Urothelium cell line (cell line): ENCODE measurements at regions not wholly inside any gene's neighbourhood (a gene's known extent, or its start where the extent isn't known, plus 50 kb on each side); places are given as distances from the start of the nearest gene placed in this dataset.

Experiments
- DNase-seq: peaks from one replicate; pipeline ENCODE4 v3.0.0; 2011; ENCODE audit warnings: low spot score, mixed read lengths
- FAIRE-seq: peaks from 2 replicates; lab custom pipeline; 2011; peaks lifted over from hg19 to GRCh38; lab: Jason Lieb, UNC

DNA sequence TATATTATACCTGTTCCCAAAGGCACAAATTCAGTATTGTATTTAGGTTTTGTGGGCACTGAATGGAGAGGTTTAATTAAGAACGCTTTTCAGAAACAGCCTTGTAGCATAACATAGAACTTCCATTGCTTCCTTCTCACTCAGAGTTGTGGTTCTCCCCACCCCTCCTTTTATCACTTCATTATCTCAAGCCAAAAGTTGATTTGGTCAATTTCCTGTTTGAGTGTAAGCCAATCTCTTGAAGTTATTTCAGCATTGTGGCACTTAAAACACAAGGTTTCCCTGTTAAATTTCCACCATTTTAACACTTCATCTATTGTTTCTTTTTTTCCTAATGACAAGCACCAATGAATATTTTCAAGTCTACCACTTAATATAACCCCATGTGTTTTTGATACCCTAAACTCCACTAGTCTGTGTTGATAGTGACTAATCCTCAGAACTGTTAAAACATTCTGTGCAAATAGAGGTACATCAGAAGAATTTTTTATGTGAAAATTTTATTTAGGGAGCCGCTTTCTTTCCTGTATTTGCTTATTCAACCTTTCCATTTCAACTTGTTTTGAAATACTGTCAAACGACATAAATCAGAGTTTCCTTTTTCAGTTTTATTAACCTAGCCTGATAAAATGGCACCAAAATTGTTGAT is 340.1 kb downstream of the BCAT1 start:
- DNase-seq (no peak), FAIRE-seq (no peak)

DNA sequence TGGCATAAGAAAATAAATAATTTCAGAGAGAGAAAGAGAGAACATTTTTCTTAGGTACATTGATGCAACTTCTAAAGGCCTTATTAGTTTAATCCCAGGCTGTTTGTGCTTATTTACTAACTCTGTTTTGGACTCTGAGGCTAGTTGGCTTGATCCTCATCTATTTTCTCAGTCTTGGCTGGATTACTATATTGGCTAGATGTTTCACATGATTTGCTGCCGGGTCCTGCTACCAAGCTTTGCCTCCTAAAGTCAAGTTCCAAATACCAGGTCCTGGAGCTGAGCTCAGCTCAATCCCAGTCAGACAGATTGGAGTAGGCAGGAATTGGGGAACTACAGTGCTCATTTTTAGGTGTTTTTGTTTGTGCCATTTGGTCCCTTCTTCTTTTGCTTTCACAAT is 340.8 kb downstream of the BCAT1 start:
- no peak for DNase-seq
- FAIRE-seq, result no peak

DNA sequence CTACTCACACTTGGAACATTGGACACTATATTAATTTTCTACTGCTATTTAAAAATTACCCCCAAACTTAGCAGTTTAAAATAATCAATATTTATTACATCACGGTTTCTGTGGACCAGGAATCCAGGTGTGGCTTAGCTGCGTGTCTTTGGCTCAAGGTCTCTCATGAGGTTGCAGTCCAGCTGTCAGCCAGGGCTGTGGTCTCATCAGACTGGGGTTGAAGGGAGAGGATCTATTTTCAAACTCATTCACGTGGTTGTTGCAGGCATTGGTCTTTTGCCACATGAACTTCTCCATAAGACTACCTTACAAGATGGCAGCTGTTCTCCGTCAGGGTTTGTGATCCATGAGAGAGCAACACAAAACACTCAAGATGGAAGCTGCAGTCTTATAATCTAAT is 343.0 kb downstream of the BCAT1 start:
- DNase-seq (no peak), FAIRE-seq (no peak)

DNA sequence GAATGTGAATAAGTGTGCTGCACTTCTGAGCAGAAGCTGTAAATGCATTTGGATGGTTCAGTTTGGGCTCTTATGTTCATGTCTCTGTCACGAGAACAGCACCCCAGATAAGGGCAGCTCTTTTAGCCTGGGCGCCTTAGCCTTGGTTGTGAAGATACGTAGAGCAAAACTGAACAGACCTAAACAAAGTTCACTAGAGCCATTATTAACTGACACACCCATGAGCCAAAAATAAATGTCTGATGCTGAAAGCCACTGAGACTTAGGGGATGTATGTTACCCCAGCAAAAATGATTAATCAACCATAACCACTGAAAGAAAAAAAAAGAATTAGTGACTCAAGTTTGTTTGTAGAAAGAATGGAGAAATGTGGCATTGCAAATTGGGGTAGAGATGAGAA is 343.4 kb downstream of the BCAT1 start:
- DNase-seq (no peak), FAIRE-seq (no peak)

DNA sequence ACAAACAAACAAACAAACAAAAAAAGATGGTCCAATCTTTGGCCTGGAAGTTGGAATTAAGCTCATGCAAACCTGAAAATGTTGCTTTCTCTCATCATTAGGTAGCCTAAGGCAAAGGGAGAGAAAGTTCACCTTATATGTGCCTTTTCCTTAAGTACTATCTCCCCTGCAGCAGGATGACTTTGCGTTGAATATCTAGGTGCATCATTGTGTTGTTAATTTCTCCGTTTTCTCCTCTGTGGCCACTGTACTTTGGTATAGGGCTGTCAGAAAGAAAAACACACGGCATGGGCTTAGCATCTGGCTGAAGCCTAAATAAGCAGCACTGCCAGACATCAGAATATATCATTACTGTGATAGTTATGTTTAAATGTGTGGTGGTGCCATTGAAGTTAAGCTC is 345.5 kb downstream of the BCAT1 start:
- FAIRE-seq (no peak), DNase-seq (no peak)

DNA sequence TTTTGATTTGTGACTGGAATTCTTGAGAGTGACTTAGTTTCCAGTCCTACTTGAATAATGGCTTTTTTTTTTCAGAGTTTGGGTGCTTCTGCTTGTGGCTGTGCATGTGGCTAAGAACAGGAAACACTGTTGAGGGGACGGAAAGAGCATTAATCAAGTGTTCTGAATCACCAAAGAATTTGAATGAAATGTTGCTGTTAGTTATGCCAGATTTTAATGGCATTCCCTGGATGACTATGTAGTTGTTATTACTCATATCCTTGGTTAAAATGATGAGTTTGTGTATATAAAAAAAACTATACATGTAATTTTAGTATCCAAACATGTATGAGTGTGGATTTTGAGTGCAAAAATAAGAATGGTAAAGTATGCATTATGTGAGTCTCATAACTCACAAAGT is 347.9 kb downstream of the BCAT1 start:
- FAIRE-seq (no peak), DNase-seq (peak; percentile 49)

DNA sequence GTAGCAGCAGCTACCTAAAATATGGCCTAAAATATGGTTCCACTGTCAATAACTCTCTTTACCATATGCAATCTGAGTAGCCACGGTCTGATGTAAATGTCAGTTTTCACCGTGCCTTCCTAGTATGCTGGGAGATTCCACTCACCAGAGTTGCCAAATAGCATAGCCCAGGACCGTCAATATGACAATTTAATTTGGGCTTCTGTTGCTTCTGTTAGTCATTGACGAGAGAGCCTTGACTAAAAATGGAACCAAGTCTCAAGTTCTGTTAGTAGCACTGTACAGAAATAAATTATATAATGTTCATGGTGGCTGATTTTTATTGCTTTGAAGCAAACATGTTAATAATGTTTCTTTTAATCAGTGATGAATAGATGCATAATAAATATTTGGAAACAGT is 348.4 kb downstream of the BCAT1 start:
- DNase-seq (no peak), FAIRE-seq (no peak)

DNA sequence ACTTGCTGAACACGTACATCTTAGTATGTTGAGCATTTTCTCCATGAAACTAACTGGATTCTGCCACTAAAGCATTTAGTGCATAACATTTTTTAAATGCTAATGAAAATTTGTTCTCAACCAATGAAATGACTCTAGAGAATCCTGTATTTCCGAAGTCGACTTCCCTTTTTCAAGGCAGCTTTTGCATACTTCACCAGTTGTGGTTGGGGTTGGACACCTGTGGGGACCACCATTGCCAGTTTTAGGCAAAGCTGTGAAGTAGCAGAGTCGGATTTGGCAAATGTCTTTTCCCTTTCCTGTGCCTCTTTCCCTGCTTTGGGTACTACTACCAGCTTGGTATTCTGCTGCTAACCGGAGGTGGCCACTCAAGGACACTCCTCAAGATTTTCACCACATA is 349.2 kb downstream of the BCAT1 start:
- no peak for FAIRE-seq
- no peak for DNase-seq

DNA sequence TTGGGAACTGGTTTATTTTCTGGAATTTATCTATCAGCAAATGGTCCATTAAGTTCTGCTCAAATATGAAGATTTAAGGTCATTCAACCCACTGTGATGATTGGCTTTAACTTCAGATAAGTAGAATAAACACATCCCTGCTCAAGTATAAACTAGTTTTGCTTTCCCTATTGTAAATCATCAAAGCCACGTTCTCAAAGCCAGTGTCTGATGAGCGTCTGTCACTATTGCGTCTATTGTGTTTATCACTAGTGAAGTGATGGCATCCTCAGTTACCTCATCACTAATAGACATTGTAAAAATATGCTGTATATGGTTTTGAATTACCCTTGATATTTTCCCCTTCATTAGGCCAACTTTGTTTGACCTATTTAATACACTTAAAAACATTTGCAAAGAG is 351.3 kb downstream of the BCAT1 start:
- DNase-seq (no peak), FAIRE-seq (no peak)

DNA sequence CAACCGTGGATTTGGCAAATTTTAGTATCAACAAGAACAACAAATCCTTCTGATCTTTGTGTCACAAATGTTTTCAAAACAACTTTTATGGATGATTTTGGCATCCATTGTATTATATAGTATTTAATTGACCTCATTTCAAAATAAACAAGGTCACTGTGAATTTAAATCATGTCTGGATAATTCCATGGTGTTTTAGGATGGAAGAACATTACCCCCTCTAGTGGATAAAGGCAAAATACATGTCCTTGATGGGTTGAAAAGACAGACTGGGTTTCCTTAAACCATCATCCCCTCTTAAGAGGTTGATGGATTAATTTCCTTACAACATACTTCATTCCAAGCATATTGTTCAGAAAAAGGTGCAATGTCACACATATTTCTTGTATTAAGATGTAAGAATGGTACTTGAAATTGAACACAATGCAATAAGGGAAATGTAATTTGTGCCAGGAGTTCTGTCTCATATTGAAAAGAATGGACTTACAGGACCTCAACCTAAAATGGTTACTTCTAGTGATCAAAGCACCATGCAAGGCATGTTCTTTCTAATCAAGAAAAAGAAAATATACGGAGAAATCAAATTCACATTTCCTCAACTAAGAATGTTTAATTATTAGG is 352.0 kb downstream of the BCAT1 start:
- FAIRE-seq (peak; percentile 56), DNase-seq (peak; percentile 30)

DNA sequence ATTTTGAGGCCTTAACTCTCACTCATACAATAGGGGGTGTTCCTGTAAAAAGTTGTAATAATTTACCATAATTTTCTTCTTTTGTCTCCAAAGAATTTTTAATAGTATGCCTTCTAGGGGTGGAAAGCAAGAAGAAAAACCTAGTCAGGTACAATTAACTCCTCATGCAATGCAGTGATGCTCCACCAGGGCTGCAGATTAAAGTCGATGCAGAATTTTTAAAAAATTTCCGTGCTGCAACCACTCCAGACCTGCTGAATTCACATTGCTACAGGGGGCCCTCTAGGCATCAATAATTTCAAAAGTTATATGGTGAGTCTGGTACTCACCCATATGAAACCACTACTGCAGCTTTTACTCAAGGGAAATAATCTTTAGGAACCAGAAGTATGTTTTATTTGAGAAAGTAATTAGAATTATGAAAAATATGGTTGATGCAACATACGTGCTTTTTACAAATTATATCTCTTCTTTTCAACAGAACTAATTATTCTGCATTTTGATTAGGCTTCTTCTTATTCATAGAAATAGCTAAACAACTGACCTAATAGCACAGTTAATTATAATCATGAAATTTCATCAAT is 353.2 kb downstream of the BCAT1 start:
- DNase-seq (peak; percentile 34), FAIRE-seq (no peak)

DNA sequence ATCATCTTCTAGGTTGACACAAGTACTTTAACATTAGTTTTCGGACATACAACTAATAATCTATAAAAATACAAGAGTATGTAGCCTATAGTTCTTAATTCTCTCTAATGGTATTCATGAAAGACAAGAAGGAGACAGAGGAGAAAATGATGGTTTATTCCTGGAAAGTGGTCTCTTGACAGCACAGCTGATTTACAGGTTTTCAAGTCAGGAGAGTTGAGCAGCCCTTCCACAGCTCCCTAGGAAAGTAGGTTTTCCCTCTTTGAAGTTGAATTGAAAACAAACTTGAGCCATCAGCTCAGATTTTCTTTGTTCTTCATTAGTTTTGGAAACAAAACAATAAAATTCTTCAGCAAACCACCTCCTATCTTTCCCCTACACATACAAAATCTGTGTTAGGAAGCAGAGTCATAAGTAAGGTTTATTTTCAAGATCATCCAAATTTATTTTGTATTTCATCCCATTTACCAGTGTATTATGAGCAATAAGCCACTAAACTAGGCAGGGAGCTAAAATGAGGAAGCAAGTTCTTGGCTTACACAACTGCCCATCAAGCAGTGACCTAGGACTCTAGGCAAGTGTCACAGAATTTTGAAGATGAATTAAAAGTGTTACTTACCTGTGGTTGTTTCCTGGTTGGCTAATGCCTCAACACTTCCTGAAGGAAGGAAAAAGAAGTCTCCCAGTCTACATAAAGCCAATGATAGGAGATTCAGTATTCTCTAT is 357.0 kb downstream of the BCAT1 start:
- no peak for DNase-seq
- FAIRE-seq, result no peak

DNA sequence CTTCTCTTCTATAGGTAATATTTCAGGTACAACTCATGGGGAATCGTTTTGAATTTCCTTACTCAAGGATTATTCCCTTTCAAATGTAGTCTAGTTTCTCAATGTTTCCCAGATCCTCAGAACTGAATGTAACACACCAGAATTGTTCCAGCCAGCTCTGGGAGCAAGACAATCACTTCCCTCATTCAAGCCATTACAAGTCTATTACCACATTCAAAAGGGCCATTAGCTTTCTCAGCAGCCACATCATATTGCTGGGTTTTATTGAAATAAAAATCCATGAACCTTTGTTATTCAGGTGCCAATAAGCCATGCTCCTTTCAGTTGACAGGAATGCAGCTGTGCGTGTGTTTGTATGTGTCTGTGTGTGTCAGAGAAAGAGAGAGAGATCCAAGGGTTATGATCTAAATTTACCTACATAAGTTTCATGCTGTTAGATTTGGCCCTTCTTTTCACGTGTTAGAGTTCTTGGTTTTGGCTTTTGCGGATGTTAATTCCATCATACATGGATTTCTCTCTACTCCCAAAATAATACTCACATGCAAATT is 357.7 kb downstream of the BCAT1 start:
- FAIRE-seq, result no peak
- DNase-seq, result no peak

DNA sequence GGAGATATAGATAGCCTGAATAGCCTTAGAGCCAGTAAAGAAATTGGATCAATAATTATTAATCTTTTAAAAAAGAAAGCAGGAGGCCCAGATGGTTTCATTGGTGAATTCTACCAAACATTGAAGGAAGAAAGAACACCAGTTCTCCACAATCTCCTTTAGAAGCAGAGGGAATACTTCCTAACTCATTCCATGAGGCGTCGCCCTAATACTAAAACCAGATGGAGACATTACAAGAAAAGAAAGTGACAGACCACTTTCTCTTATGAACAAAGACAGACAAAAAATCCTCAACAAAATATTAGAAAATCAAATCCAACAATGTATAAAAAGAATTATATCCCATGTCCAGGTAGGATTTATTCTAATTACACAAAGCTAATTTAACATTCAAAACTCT is 362.6 kb downstream of the BCAT1 start:
- FAIRE-seq, result no peak
- no peak for DNase-seq

DNA sequence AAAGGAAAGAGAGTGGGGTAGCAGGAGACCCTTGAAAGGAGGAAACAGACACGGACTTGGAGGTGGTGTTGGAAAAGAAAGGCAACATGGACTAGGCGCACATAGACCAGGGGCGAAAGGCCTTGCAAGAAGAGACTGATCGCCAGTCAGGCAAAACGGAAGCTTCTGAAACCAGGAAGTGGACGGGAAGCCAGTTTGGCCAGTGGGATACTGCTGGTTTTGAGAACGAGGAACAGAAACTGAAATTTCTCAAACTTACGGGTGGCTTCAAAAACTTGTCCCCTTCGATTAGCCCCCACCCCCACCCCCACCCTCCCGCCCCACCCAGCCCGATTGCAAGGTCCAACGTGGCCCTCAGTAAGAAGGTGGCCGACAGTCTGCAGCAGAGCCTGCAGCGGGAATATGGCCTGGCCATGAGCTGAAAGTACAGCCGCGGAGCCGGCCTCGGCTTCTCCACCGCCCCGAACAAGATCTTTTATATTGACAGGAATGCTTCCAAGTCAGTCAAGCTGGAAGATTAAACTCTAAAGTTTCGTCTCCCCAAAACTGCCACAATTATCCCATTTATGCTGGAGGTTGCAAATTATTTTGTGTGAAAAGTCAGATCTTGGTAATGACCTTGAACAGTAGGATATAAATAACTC is 364.7 kb downstream of the BCAT1 start:
- no peak for FAIRE-seq

DNA sequence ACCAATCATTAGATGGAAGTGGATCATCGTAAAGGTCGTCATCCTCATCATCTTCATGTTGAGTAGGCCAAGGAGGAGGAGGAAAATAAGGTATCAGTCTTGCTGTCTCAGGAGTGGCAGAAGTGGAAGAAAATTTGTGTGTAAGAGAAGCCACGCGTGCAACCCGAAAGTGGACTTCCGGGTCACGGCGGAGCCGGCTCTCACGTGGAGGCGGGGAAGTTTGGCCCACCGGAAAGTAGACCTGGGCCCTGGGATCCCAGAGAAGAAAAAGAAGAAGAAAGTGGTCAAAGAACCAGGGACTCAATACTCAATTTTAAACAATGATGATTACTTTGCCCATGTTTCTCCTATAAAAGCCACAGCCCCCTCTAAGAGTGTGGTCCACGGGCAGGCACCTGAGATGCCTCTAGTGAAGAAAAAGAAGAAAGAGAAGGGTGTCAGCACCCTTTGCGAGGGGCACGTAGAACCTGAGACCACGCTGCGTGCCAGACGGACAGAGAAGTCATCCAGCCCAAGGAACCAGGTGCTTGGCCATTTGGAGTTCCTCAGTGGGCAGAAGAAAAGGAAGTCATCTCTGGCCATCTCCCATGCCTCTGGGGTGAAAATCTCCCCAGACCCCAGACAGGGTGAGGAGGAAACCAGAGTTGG is 365.8 kb downstream of the BCAT1 start:
- FAIRE-seq, result no peak
- DNase-seq, result no peak

More for the DNA sequence above, 364.7 kb downstream of the BCAT1 start:
- no peak for DNase-seq

DNA sequence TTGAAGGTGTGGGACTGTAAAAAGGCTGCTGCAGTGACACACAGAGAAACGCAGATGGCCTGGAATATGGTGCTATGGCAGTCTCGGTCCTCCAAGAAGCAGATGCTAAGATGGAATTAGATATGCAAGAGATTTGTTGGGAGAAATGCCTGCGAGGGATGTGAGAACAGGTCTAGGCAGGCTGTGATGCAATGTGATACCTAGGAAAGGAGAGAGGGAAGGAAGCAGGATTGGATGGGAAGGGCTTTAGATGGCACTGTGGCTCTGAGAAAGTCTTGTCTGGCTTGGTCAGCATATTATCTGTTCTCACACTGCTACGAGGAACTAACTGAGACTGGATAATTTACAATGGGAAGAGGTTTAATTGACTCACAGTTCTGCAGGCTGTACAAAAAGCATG is 374.4 kb downstream of the BCAT1 start:
- no peak for DNase-seq
- no peak for FAIRE-seq

DNA sequence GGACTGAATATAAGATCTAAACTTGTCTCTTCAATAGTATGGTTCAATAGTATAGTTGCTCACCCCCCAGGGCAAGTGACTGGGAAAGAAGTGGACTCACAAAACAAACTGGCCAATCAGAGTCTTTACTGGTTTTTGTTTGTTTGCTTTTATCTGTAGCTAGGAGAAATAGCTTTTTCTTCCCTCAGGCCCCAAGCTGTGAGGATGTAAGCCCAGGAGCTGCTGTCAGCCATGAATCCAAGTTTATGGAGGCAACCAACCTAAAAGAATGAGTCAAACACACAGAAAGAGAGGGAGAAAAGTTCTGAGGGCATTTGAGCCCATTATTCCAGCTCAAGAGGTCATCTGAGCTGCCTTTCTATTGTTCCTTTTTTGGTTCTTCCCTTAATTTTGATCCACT is 375.3 kb downstream of the BCAT1 start:
- no peak for DNase-seq
- no peak for FAIRE-seq

DNA sequence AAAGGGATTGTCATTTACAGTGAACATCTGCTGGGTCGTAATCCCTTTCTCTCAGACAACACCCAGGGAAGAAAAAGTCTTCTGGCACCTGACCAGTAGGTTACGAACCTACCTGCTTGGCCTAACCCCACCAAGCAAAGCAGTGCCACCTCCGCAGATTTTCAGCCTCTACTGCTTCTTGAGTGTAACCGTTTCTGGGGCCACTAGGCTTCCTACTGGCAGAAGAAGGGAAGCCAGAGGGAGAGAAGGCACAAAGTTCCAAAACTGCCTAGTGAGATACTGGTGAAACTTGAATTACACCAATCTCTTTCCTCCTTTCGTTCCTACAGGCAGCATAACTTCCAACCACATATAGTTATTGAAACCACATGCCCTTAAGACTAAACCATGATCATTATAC is 383.6 kb downstream of the BCAT1 start:
- DNase-seq, result no peak
- FAIRE-seq, result no peak

DNA sequence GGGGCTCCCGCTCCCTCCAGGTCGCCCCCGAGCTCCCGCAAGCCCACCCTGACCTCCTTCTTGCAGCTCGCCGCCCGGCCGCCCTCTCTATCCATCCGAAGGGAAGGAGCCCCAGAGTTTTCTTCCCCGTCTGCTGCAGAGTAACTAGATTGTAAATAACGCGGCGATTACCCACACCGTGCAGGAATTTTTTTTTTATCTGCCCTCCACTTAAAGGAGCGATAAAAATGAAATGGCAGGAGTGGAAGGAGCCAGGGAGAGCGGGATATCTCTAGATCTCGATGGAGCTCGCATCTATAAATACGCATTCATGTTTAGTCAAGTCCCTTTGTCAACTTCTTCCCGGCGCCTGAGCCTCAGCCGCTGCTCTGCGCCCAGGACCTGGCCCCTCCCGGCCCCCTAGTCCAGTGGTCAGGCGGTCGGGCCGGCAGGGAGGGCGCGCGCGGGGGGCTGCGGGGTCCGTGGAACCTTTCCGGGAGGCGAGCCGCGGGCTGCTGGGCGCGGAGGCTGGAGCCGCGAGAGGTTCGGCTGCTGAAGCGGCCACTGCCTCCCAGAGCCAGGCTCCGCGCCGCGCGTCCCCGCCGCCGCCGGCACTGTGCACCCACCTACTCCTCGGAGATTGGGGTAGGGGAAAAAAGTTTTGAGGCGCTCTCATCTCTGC is 386.0 kb downstream of the BCAT1 start:
- no peak for FAIRE-seq
- peak; percentile 67 for DNase-seq
